ENCODE measurements at regions not wholly inside any gene's neighbourhood (a gene's known extent, or its start where the extent isn't known, plus 50 kb on each side); places are given as distances from the start of the nearest gene placed in this dataset.
A peak's percentile ranks its signal among the peaks of the same experiment; 100 is the strongest.

GRCh38 chr11:70625582-70626518 is 227.5 kb downstream of the CTTN start:
- Histone ChIP-seq H3K4me3 (ENCODE audit: low read depth, low read length) (no peak overlapping the region), H3K36me3 (ENCODE audit: insufficient read depth, low read length) (no peaks in the 10 kb centered on the region), H3K79me2 (ENCODE audit: control insufficient read depth, insufficient read depth, low read length, unreplicated experiment) (no peaks in the 10 kb centered on the region), H2AFZ (ENCODE audit: low read length, unreplicated experiment) (no peak overlapping the region), H3K27me3 (ENCODE audit: insufficient read depth, low read length) (no peaks in the 10 kb centered on the region), H3K4me1 (ENCODE audit: control insufficient read depth, insufficient read depth, low read length, unreplicated experiment) (peaks cover 10% of the 10 kb centered on the region), H3K27ac (ENCODE audit: low read depth, low read length) (no peak overlapping the region)

- peaks cover 10% of the 10 kb centered on the region for H3K4me1 ChIP-seq (ENCODE audit: control insufficient read depth, insufficient read depth, low read length, unreplicated experiment)
- H3K79me2 ChIP-seq (ENCODE audit: control insufficient read depth, insufficient read depth, low read length, unreplicated experiment) = no peaks in the 10 kb centered on the region
- H2AFZ ChIP-seq (ENCODE audit: low read length, unreplicated experiment) = no peak overlapping the region
- no peaks in the 10 kb centered on the region for H3K36me3 ChIP-seq (ENCODE audit: insufficient read depth, low read length)
- H3K4me3 ChIP-seq (ENCODE audit: low read depth, low read length) = no peak overlapping the region
- no peaks in the 10 kb centered on the region for H3K27me3 ChIP-seq (ENCODE audit: insufficient read depth, low read length)
- no peak overlapping the region for H3K27ac ChIP-seq (ENCODE audit: low read depth, low read length)
These were observed 228.9 kb downstream of the CTTN start for GRCh38 chr11:70627219-70627618.

GRCh38 chr11:70628176-70628854 is 230.0 kb downstream of the CTTN start:
- H3K4me3 ChIP-seq (ENCODE audit: low read depth, low read length) = peak overlapping the region; percentile 61
- H3K27ac ChIP-seq (ENCODE audit: low read depth, low read length) = no peak overlapping the region
- no peaks in the 10 kb centered on the region for H3K36me3 ChIP-seq (ENCODE audit: insufficient read depth, low read length)
- H2AFZ ChIP-seq (ENCODE audit: low read length, unreplicated experiment) = peak overlapping the region; percentile 45
- no peaks in the 10 kb centered on the region for H3K79me2 ChIP-seq (ENCODE audit: control insufficient read depth, insufficient read depth, low read length, unreplicated experiment)
- H3K27me3 ChIP-seq (ENCODE audit: insufficient read depth, low read length) = no peaks in the 10 kb centered on the region
- H3K4me1 ChIP-seq (ENCODE audit: control insufficient read depth, insufficient read depth, low read length, unreplicated experiment) = peaks cover 10% of the 10 kb centered on the region

GRCh38 chr11:70628855-70629844 is 230.8 kb downstream of the CTTN start:
- Histone ChIP-seq H3K27me3 (ENCODE audit: insufficient read depth, low read length) (no peaks in the 10 kb centered on the region), H2AFZ (ENCODE audit: low read length, unreplicated experiment) (peak overlapping the region; percentile 45), H3K4me1 (ENCODE audit: control insufficient read depth, insufficient read depth, low read length, unreplicated experiment) (peaks cover 10% of the 10 kb centered on the region), H3K27ac (ENCODE audit: low read depth, low read length) (no peak overlapping the region), H3K36me3 (ENCODE audit: insufficient read depth, low read length) (no peaks in the 10 kb centered on the region), H3K79me2 (ENCODE audit: control insufficient read depth, insufficient read depth, low read length, unreplicated experiment) (no peaks in the 10 kb centered on the region), H3K4me3 (ENCODE audit: low read depth, low read length) (peak overlapping the region; percentile 61)

GRCh38 chr11:70630068-70630467 is 231.7 kb downstream of the CTTN start:
- no peak overlapping the region for H2AFZ ChIP-seq (ENCODE audit: low read length, unreplicated experiment)
- H3K27ac ChIP-seq (ENCODE audit: low read depth, low read length) = no peak overlapping the region
- no peaks in the 10 kb centered on the region for H3K36me3 ChIP-seq (ENCODE audit: insufficient read depth, low read length)
- H3K4me3 ChIP-seq (ENCODE audit: low read depth, low read length) = no peak overlapping the region
- H3K79me2 ChIP-seq (ENCODE audit: control insufficient read depth, insufficient read depth, low read length, unreplicated experiment) = no peaks in the 10 kb centered on the region
- H3K4me1 ChIP-seq (ENCODE audit: control insufficient read depth, insufficient read depth, low read length, unreplicated experiment) = peaks cover 10% of the 10 kb centered on the region
- no peaks in the 10 kb centered on the region for H3K27me3 ChIP-seq (ENCODE audit: insufficient read depth, low read length)

GRCh38 chr11:70630816-70631623 is 232.7 kb downstream of the CTTN start:
- Histone ChIP-seq H2AFZ (ENCODE audit: low read length, unreplicated experiment) (no peak overlapping the region), H3K4me3 (ENCODE audit: low read depth, low read length) (no peak overlapping the region), H3K4me1 (ENCODE audit: control insufficient read depth, insufficient read depth, low read length, unreplicated experiment) (peaks cover 10% of the 10 kb centered on the region), H3K36me3 (ENCODE audit: insufficient read depth, low read length) (no peaks in the 10 kb centered on the region), H3K27ac (ENCODE audit: low read depth, low read length) (no peak overlapping the region), H3K79me2 (ENCODE audit: control insufficient read depth, insufficient read depth, low read length, unreplicated experiment) (no peaks in the 10 kb centered on the region), H3K27me3 (ENCODE audit: insufficient read depth, low read length) (no peaks in the 10 kb centered on the region)

GRCh38 chr11:70631624-70632047 is 233.3 kb downstream of the CTTN start:
- H3K36me3 ChIP-seq (ENCODE audit: insufficient read depth, low read length) = no peaks in the 10 kb centered on the region
- H3K27ac ChIP-seq (ENCODE audit: low read depth, low read length) = no peak overlapping the region
- no peak overlapping the region for H2AFZ ChIP-seq (ENCODE audit: low read length, unreplicated experiment)
- H3K79me2 ChIP-seq (ENCODE audit: control insufficient read depth, insufficient read depth, low read length, unreplicated experiment) = no peaks in the 10 kb centered on the region
- H3K27me3 ChIP-seq (ENCODE audit: insufficient read depth, low read length) = no peaks in the 10 kb centered on the region
- H3K4me1 ChIP-seq (ENCODE audit: control insufficient read depth, insufficient read depth, low read length, unreplicated experiment) = peaks cover 10% of the 10 kb centered on the region
- no peak overlapping the region for H3K4me3 ChIP-seq (ENCODE audit: low read depth, low read length)

- no peak overlapping the region for H3K27ac ChIP-seq (ENCODE audit: low read depth, low read length)
- H2AFZ ChIP-seq (ENCODE audit: low read length, unreplicated experiment) = no peak overlapping the region
- H3K79me2 ChIP-seq (ENCODE audit: control insufficient read depth, insufficient read depth, low read length, unreplicated experiment) = no peaks in the 10 kb centered on the region
- no peaks in the 10 kb centered on the region for H3K36me3 ChIP-seq (ENCODE audit: insufficient read depth, low read length)
- H3K27me3 ChIP-seq (ENCODE audit: insufficient read depth, low read length) = no peaks in the 10 kb centered on the region
- H3K4me3 ChIP-seq (ENCODE audit: low read depth, low read length) = no peak overlapping the region
- H3K4me1 ChIP-seq (ENCODE audit: control insufficient read depth, insufficient read depth, low read length, unreplicated experiment) = peaks cover 7% of the 10 kb centered on the region
These were observed 235.3 kb downstream of the CTTN start for GRCh38 chr11:70633610-70634009.

- no peaks in the 10 kb centered on the region for H3K79me2 ChIP-seq (ENCODE audit: control insufficient read depth, insufficient read depth, low read length, unreplicated experiment)
- H3K27me3 ChIP-seq (ENCODE audit: insufficient read depth, low read length) = no peaks in the 10 kb centered on the region
- no peak overlapping the region for H2AFZ ChIP-seq (ENCODE audit: low read length, unreplicated experiment)
- no peaks in the 10 kb centered on the region for H3K36me3 ChIP-seq (ENCODE audit: insufficient read depth, low read length)
- H3K27ac ChIP-seq (ENCODE audit: low read depth, low read length) = no peak overlapping the region
- H3K4me1 ChIP-seq (ENCODE audit: control insufficient read depth, insufficient read depth, low read length, unreplicated experiment) = no peaks in the 10 kb centered on the region
- no peak overlapping the region for H3K4me3 ChIP-seq (ENCODE audit: low read depth, low read length)
These were observed 238.3 kb downstream of the CTTN start for GRCh38 chr11:70636659-70637058.
